ENCODE measurements at regions not wholly inside any gene's neighbourhood (a gene's known extent, or its start where the extent isn't known, plus 50 kb on each side); places are given as distances from the start of the nearest gene placed in this dataset.
A peak's percentile ranks its signal among the peaks of the same experiment; 100 is the strongest.

DNA sequence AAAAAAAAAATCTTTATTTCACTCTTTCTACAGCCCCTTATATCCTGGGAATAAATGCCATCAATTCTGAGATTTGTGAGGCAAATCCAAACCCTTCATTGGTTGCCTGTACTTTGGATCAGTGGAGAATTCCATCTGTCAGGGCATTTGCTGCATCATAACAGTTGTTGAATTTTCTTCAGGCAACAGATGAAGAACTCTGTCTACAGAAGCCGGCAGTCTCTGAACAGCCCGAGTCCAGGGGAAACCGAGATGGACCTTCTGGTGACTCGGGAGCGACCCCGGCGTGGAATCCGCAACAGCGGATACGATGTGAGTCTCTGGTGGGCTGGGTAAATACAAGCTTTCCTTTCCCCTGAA is 82.3 kb downstream of the C11orf91 start:
- in situ Hi-C loops (cut with HindIII; ENCODE audit: low sequenced_read_pairs), result no loop called here
- DNase-seq (ENCODE audit: low read depth, low spot score), result no peak
- no peak for TF ChIP-seq CTCF (IDR thresholded peaks at IDR 0.05; ENCODE audit: low read depth, low read length)
- H3K4me3 ChIP-seq (ENCODE audit: low read depth, low read length), result no peak overlapping the region

DNA sequence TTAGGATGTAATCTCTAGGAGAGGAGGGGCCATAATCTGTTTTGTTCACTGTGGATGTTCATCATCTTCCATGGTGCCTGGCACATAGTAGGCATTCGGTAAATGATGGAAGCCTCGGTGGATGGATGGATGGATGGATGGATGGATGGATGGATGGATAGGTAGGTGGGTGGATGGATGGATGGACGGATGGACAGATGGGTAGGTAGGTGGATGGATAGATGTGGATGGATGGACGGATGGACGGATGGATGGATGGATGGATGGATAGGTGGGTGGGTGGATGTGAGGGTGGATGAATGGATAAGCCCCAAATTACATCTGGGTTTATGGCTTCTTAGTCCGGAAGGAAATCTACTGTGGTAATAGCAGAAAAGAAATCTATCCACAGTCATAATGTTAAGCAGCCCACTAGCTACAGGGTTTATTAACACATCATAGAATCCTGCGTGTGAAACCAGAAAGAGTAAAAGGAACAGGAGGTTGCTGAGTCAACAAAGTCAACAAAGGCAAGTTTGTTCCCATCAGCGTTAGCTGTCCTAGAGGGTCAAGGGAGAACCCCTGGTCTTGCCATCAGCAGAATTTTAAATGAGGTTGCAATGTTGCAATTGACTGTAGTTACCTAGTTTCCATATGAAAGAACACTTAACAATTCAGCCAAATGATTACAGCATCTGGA is 82.8 kb downstream of the C11orf91 start:
- no peak for TF ChIP-seq CTCF (IDR thresholded peaks at IDR 0.05; ENCODE audit: low read depth, low read length)
- no peak overlapping the region for H3K4me3 ChIP-seq (ENCODE audit: low read depth, low read length)
- DNase-seq (ENCODE audit: low read depth, low spot score), result peak; percentile 65
- in situ Hi-C loops (cut with HindIII; ENCODE audit: low sequenced_read_pairs), result no loop called here

GRCh38 chr11:33616552-33616951 is 84.1 kb downstream of the C11orf91 start:
- in situ Hi-C loops (cut with HindIII; ENCODE audit: low sequenced_read_pairs), result no loop called here
- DNase-seq (ENCODE audit: low read depth, low spot score), result peak; percentile 65
- no peak overlapping the region for H3K4me3 ChIP-seq (ENCODE audit: low read depth, low read length)
- no peak for TF ChIP-seq CTCF (IDR thresholded peaks at IDR 0.05; ENCODE audit: low read depth, low read length)

DNA sequence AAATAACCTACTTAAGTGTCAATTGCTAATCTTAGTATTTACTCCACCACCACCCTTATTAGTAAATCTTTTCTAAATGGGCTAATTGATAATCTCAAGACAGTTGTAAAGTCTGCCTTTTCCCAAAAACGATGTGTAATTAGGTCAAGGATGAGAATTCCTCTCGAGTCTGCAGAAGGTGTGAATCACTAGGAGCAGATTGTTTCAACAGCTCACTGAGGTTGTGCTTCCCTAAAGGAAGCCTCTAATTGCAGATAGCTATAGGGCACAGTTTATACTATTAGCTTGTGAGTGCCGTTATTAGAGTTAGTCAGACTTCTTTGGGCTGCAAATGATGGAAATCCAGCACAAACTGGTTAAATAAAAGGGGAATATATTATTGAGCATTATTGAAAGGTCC is 84.9 kb downstream of the C11orf91 start:
- in situ Hi-C loops (cut with HindIII; ENCODE audit: low sequenced_read_pairs), result no loop called here
- no peak overlapping the region for H3K4me3 ChIP-seq (ENCODE audit: low read depth, low read length)
- no peak for DNase-seq (ENCODE audit: low read depth, low spot score)
- no peak for TF ChIP-seq CTCF (IDR thresholded peaks at IDR 0.05; ENCODE audit: low read depth, low read length)

- no peak for DNase-seq (ENCODE audit: low read depth, low spot score)
- H3K4me3 ChIP-seq (ENCODE audit: low read depth, low read length), result no peak overlapping the region
- in situ Hi-C loops (cut with HindIII; ENCODE audit: low sequenced_read_pairs), result no loop called here
- no peak for TF ChIP-seq CTCF (IDR thresholded peaks at IDR 0.05; ENCODE audit: low read depth, low read length)
Observed at GRCh38 chr11:33613404-33613803, 87.2 kb downstream of the C11orf91 start.

GRCh38 chr11:33610903-33611302 is 89.7 kb downstream of the C11orf91 start:
- no peak for DNase-seq (ENCODE audit: low read depth, low spot score)
- in situ Hi-C loops (cut with HindIII; ENCODE audit: low sequenced_read_pairs), result no loop called here
- TF ChIP-seq CTCF (IDR thresholded peaks at IDR 0.05; ENCODE audit: low read depth, low read length), result no peak
- no peak overlapping the region for H3K4me3 ChIP-seq (ENCODE audit: low read depth, low read length)

DNA sequence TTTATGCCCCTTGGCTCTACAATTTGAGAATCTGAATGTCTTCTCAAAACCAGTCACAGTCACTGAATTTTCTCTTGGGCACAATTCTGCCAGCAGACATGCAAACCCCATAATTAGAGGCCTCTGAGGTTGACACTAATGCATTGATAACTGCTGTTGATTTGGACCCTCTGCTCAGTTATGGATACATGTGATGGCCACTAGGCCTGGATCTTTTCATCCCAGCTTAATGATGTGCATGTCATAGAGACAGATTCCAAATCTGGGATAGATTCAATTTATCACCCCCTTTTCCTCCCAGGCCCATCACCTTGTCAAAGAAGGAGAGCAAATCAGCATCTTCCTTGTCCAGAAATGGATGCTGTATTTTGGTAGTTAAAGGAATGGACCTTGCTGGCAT is 92.2 kb downstream of the C11orf91 start:
- in situ Hi-C loops (cut with HindIII; ENCODE audit: low sequenced_read_pairs), result no loop called here

More for the DNA sequence above, 92.2 kb downstream of the C11orf91 start:
- no peak overlapping the region for H3K4me3 ChIP-seq (ENCODE audit: low read depth, low read length)
- TF ChIP-seq CTCF (IDR thresholded peaks at IDR 0.05; ENCODE audit: low read depth, low read length), result no peak
- no peak for DNase-seq (ENCODE audit: low read depth, low spot score)
